ENCODE measurements at regions not wholly inside any gene's neighbourhood (a gene's known extent, or its start where the extent isn't known, plus 50 kb on each side); places are given as distances from the start of the nearest gene placed in this dataset.

DNA sequence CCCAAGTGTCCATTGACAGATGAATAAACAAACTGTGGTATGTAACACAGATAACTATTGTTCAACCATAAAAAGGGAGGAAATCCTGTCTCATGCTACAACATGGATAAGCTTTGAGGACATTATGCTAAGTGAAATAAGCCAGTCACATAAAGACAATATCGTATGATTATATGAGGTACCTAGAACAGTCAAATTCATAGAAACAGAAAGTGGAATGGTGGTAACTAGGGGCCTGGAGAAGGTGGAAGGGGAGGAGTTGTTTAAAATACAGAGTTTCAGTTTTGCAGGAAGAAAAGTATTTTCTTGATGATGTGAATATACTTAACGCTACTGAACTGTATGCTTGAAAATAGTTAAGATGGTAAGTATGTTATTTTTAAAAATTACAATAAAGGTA lies 304.6 kb upstream of the CXCR4 start:
- DNase-seq (ENCODE audit: missing footprints) (no peak), ATAC-seq (no peak)
- intact Hi-C loops (cut with DNase I), result loop anchor here (2.0 to 5.0 kb wide), 2 partner anchors 314 to 1415 kb away; no protein-coding TSS in a partner anchor

DNA sequence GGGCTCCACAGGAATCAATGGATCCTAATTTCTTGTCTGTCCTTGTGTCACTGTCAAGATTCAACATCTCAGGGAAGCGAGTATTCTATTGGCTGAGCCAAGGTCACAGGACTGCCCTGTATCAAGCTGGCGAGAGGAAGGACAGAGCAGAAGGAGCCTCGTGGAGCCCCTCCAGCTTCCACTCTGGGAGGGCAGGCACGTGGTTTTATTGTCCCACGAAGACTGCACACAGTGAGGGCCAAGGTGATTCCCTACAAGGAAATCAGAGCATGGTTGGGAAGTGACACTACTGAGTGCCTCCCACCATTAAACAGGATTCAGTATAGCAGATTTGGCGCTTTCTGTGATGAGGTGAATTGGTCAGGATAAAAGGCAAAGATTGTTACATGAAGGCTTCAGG lies 302.4 kb upstream of the CXCR4 start:
- intact Hi-C loops (cut with DNase I), result loop anchor here (5.0 kb wide), 1 partner anchor 1417 kb away; no protein-coding TSS in a partner anchor
- ATAC-seq (no peak), DNase-seq (ENCODE audit: missing footprints) (no peak)

DNA sequence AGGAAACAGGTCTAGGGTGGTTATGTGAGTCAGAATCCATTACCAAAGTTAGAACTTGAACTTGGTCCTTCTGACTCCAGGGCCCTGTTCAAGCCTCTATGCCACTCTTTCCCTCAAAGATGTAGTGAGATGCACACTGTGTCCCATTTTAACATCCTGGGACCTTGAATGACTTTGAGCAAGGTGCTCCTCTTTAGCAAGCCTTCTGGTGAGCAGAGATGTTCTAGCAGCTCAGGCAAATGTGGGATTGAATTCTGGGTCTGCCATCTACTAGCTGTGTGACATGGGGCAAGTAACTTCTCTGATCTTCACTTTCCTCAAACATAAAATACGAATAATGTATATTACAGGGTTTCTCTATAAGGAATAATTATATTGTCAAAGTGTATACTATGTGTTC lies 294.0 kb upstream of the CXCR4 start:
- DNase-seq (ENCODE audit: missing footprints), result no peak
- intact Hi-C loops (cut with DNase I), result no loop called here
- ATAC-seq, result no peak

DNA sequence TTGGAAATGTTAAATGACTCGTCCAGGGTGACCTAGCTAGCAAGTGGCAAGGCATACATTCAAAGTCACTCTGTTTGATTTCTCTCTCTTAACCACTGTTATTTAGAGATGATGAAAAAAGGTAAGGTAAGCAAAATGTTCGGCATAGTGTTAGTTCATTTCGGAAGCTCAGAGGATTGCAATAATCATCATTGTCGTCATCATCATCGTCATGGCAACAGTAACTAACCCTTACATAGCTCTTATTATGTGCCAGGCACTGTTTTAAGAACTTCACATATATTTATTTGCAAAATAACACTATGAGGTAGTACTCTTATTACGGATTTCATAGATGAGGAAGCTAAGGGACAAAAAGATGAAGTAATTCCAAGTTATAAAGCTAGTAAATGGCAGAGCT lies 292.7 kb upstream of the CXCR4 start:
- DNase-seq (ENCODE audit: missing footprints), result no peak

DNA sequence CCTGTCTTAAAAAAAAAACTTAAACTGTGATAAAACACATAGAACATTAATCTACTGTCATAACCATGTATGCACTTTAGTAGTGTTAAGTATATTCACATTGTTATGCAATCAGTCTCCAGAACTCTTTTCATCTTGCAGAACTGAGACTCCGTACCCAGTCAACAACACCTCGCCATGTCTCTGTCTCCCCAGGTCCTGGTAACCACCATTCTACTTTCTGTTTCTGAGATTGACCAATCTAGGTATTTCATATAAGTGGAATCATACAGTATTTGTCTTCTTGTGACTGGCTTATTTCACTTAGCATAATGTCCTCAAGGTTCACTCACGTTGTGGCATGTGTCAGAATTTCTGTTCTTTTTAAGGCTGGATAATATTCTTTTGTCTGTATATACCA lies 290.8 kb upstream of the CXCR4 start:
- DNase-seq (ENCODE audit: missing footprints) (no peak), ATAC-seq (no peak)
- intact Hi-C loops (cut with DNase I), result no loop called here

More for the DNA sequence above, 292.7 kb upstream of the CXCR4 start:
- intact Hi-C loops (cut with DNase I), result no loop called here
- no peak for ATAC-seq

DNA sequence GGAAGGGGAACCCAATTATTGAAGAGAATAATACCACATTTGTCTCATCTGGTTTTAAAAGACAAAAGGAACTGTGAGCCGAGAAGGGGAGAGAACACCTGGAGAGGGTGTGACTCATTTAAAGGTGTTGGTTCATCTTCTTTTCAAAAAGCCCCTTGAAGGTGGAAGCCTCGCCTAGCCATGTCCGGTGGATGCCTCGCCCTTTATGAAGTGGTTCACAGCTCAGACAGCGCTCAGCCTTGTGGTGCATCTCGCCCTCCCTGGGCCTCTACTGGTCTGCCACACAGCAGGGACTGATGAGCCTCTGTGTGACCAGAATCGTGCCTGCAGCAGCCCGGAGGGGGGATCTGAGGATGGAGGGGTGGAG lies 290.0 kb upstream of the CXCR4 start:
- ATAC-seq (no peak), DNase-seq (ENCODE audit: missing footprints) (no peak)
- intact Hi-C loops (cut with DNase I), result no loop called here

DNA sequence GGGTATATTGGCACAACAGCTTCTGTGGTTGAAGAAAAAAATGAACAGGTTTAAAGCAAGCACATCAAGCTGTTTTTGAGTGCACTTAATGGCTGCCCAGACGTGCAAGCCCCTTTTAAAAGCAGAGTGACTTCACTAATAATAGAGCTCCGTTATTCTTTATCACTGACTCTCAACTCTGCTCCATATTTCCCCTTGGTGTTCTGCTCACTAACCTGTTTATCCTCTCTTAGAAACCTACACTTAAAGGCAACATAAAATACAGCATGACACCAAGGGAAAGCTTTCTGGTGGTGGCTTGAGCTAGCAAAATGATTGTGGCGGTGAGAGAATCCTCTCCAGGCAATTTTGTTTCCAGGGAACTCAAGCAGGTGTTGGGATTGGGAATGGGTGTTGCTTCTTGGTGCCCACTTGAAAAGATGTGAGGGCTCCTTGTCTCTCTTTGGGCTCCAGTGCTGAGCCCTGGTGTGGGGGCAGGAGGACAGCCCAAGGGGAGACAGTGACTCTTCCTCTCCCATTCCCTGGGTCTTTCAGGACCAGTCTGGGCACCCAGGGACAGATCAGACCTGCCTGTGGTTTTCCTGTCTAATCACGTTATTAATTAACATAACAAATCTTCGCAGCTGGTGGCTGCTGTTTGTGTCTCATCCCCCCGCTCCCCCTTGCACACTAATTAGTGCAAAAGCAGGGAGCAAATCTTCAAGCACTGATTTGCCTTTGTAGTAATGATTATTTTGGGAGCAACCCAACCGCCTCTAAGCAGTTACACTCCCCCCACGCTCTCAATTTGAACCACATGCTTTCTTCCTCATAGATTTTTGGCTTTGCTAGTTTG lies 289.4 kb upstream of the CXCR4 start:
- intact Hi-C loops (cut with DNase I), result no loop called here
- DNase-seq (ENCODE audit: missing footprints) (no peak), ATAC-seq (no peak)

DNA sequence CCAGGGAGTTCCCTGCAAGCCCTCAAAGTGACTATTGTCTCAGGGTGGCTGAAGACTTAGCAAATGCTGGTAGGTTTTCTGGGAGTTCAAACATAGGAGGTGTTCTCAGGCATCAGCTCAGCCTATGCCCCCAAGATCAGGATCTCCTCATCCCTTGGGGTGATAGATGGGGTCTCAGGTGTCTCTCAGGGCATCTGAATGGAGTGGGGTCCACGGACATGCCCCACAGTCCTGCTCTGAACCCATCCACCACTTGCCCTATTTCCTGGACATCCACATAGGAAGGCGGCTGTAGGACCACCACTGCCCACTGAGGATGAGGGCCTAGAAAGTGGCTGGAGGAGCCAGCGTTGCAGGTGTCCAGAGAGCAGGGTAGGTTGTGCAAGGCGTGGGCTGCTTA lies 287.0 kb upstream of the CXCR4 start:
- no peak for DNase-seq (ENCODE audit: missing footprints)
- no peak for ATAC-seq
- intact Hi-C loops (cut with DNase I), result no loop called here

DNA sequence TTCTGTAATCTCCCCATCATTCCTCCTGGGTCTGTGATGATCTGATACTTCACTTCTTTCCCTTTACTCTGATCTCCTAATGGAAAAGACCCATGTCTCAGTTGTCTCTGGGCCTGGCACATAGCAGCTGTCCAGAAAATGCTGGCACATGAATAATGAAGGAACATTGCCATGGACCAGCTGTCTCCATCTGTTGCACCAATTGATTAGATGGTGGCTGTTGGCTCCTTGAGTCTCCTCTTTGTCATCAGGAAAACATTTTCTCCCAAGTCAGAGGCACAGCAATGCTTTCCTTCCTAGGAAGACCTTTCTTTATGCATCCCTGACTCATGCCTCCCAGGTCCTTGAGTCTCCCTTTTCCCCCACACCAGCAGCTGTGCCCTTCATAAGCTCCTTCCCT lies 286.2 kb upstream of the CXCR4 start:
- intact Hi-C loops (cut with DNase I), result no loop called here
- no peak for DNase-seq (ENCODE audit: missing footprints)
- ATAC-seq, result no peak

DNA sequence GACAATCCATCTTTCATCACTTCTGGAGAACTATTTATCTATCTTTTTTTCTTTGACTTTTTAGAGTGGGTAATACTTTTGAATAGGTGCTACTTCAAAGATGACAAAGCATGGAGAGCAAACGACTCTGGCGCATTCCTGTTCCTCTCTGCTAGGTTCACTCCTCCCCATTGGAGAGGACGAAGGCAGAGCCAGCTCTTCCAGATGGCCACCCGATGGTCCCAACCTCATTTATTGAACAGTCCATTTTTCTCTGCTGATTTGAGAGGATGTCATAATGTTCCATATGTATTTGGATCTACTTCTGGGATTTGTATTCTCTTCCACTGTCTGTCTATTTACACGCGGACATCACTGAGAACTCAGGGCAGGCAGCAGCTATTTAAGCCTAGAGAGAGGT lies 284.3 kb upstream of the CXCR4 start:
- no peak for ATAC-seq
- intact Hi-C loops (cut with DNase I), result no loop called here
- DNase-seq (ENCODE audit: missing footprints), result no peak

DNA sequence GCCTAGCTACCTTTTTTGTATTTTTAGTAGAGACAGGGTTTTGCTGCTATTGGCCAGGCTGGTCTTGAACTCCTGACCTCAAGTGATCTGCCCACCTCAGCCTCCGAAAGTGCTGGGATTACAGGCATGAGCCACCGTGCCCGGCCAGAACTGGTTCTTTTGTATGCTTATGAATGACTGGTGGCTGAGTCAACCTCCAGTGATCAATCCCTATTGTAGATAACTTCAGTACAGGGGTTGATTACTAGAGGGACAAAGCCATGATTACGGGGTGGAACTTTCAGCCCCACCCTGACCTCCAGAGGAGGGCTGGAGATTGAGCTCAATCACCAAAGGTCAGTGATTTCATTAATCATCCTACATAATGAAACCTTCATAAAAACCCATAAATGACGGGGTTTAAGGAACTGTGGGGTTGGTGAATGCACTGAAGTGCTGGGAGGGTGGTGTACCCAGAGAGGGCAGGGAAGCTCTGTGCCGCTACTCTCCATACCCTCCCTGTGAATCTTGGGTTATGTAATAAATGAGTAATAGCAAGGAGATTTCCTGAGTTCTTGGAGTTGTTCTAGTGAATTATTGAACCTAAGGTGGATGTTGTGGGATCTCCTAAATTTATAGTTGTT lies 281.8 kb upstream of the CXCR4 start:
- no peak for ATAC-seq
- intact Hi-C loops (cut with DNase I), result no loop called here
- no peak for DNase-seq (ENCODE audit: missing footprints)

DNA sequence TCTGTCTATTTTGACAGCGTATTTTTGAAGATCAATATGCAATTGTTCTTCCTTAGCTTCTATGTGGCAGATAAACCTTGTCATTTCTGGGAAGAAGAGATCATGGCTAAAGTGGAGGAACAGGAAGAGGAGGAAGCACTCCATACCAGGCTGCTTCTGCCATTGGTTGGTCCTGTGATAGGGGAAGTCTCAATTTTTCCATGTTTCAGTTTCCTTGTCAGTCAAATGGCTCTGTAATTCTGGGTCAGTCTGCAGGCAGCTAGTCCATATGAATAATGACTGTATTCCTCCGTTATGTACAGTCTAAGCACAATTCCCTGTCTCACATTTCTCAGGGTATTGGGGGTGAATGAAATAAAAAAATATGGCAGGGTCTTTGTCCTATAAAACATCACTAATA lies 277.6 kb upstream of the CXCR4 start:
- intact Hi-C loops (cut with DNase I), result no loop called here
- no peak for DNase-seq (ENCODE audit: missing footprints)
- no peak for ATAC-seq

DNA sequence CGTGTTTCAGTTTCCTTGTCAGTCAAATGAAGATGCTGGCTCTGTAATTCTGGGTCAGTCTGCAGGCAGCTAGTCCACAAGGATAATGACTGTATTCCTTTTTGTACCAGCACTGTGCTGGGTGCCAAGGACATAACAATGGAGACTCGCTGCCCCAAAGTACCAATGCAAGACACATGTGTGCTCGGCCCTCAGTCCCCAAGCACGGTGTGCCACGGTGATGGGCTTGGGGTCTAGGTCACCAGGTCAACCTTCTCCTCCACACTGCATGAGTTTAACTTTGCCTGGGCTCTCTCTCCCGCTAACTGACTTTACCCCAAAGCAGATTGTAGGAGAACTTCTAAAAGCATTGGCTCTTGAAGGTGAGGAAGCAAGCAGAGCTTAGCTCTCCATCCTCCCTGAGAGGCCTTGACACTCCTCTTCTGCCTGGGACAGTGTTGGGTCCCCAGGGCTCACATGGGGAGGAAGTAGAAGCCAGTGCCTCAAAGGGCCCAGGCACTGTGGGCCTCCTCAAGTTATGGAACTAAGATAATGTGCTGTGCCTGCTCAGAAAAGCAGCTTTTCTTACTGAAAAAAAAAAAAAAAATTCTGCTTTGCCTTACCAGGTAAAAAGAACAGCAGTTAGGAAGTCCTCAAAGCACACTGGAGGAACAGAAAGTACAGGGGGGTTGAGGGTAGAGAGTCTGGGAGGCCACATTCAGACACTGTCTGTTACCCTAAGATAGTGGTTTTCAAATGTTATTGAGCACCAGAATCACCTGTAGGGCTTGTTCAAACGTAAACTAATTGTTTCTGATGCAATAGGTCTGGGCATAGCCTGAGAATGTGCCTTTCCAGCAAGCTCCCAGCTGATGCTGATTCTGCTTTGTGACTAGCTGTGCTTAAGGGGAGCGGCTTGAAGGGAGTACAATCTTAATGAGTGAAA lies 276.4 kb upstream of the CXCR4 start:
- DNase-seq (ENCODE audit: missing footprints) (no peak), ATAC-seq (no peak)
- intact Hi-C loops (cut with DNase I), result no loop called here

DNA sequence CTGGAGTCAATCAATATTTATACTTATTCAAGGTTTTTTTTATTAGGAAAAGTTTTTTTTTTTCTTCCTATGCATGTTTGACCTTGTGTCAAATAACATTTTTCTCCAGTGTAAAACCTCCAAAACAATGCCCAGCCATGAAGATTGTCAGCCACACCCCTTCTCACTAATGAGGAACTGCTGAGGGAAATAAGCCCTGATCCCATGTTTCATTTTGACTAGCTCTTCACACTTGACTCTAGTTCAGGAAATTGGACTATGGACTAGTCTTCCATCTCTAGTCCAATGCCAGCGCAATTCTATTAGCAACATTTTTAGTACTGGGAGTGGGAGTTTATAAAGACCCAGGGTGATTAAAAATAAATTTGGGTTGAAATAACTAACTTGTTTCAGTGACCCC lies 275.6 kb upstream of the CXCR4 start:
- ATAC-seq (no peak), DNase-seq (ENCODE audit: missing footprints) (no peak)
- intact Hi-C loops (cut with DNase I), result no loop called here

DNA sequence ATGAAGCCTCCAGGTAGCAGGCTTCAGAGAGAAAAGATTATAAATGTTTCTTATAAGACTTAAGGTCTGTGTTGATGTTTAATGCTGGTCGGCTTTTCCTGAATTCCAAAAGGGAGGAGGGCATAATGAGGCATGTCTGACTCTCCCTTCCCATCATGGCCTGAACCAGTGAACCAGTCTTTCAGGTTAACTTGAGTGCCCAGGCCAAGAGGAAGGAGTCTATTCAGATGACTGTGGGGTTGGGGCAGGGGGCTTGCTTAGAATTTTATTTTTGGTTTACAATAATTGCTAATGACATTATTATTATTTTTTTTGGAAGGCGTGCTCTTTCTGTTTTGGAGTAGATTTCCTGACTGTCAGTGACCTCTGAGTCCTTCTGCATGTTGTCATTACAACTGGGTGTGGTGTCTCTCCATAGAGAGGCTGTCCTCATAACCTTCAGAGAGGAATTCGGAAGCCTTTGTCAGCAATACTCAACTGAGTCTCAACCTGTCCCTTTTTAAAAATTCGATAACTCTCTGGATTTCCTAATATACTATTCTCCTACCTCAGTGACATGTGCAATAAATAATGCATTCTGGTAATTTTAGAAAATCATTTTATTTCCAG lies 275.1 kb upstream of the CXCR4 start:
- no peak for ATAC-seq
- intact Hi-C loops (cut with DNase I), result no loop called here

DNA sequence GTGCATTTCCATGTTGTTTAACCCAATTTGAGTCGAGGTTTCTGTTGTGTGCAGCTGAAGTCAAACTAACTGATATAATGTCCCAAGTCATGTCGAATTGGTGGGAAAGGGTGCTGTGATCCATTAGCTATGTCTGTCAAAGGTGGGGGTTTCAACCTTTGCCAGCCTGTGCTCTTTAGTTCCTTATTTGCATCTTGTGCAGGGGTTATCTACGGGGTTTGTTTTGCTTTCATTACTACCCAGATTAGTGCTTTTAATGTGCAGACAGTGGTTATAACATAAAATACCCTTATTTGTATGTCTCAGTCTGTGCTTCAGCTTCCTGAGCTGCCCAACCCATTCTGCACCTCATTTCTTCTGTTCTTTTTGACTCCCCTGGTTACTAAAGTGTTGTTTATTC lies 271.9 kb upstream of the CXCR4 start:
- no peak for ATAC-seq
- intact Hi-C loops (cut with DNase I), result no loop called here
- no peak for DNase-seq (ENCODE audit: missing footprints)

More for the DNA sequence above, 275.1 kb upstream of the CXCR4 start:
- DNase-seq (ENCODE audit: missing footprints), result no peak

DNA sequence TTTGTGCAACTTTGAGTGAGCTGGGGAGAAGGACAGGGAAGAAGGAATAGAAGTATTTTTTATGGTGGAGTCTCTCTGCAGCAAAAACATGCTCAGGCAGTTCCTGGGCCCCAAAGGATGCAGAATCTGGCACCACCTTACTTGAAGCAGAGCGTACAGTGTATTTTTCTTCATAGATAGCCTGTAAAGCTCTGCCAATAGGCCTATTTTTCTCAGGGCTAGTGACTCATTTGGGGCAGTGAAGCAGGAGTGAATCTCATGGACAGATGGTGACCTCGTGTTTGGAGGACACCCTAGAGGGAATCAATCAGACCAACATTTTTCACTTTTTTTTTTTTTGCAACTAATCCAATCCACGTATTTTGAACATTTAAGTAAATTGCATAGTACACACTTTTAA lies 268.1 kb upstream of the CXCR4 start:
- intact Hi-C loops (cut with DNase I), result no loop called here
- no peak for DNase-seq (ENCODE audit: missing footprints)
- peak; percentile 89 for ATAC-seq

DNA sequence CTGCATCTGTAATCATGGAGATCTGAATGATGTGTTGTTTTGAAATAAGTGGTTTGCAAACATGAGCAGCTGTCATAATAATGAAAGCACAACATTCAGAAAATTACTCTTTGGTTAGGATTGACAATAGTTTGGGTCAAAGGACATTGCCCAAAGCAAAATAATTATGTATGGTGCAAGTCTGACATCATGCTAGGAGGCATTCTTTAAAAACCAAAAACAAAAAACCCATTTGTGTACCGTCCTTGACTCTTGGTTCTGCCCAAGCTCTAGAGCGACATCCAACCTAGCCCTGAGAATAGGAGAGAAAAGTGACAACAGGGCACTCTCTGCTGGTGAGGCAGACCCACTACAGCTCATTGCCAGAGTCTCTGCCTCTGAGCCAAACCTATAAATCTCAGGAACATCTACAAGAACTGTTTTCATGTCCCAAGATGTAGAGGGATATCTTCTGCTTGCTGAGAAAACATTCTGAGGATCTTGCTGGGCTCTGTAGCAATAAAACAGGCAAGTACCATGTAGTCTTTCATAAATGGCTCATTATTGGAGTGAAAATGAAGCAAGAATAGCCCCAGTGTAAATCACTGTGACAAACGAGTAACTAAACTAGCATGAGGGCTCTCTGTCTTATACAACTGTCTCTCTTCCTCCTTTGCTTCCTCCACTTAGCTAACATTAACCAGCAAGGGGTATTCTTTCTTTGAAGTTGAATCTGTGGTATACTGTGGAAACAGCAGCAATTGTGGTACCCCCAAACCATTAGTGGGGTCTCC lies 266.8 kb upstream of the CXCR4 start:
- intact Hi-C loops (cut with DNase I), result no loop called here
- peak; percentile 67 for ATAC-seq
- no peak for DNase-seq (ENCODE audit: missing footprints)

DNA sequence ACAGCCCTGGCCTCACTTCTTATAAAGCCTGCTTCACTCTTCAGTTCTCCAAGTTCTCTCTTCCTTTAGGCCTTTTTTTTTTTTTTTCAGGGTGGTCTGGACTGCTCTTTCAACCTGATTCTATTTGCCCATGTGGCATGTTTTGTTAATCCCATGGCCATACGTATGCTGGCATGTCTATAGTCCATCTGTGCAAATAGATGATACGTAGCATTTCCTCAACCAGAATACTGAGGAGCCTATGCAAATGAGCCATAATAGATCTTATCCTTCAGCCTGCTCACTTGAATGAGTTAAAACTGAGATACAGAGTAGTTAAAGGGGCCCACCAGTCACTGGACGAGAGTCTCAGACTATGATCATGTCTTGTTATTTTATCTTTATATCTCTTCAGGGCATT lies 265.2 kb upstream of the CXCR4 start:
- DNase-seq (ENCODE audit: missing footprints) (no peak), ATAC-seq (no peak)
- intact Hi-C loops (cut with DNase I), result no loop called here

Measured in Right ventricle myocardium inferior (tissue), 1 donor.